GM21528 (cell line): ENCODE measurements at regions not wholly inside any gene's neighbourhood (a gene's known extent, or its start where the extent isn't known, plus 50 kb on each side); places are given as distances from the start of the nearest gene placed in this dataset.
"Not testable (repeated sequence)": the region's sequence is repeated elsewhere in the genome, so short reads cannot be mapped to it uniquely, and the experiment has no call there.

ENCODE experiments used
- ATAC-seq: cut with Tn5 transposase; IDR thresholded peaks from one replicate; pipeline ENCODE4 v1.9.1; 2021; ENCODE audit warnings: mild to moderate bottlenecking, moderate library complexity; ENCODE audit not compliant: unreplicated experiment, low FRiP score

- ATAC-seq = no peak
These were observed 57.1 kb downstream of the GRIN2B start for GRCh38 chr12:13924286-13924685.

GRCh38 chr12:13918897-13919296 lies 62.5 kb downstream of the GRIN2B start:
- no peak for ATAC-seq

- no peak for ATAC-seq
These were observed 66.3 kb downstream of the GRIN2B start for GRCh38 chr12:13915096-13915495.

GRCh38 chr12:13913371-13913770 lies 68.0 kb downstream of the GRIN2B start:
- ATAC-seq = no peak

GRCh38 chr12:13911756-13912554 lies 69.4 kb downstream of the GRIN2B start:
- no peak for ATAC-seq

GRCh38 chr12:13905794-13906193 lies 75.6 kb downstream of the GRIN2B start:
- no peak for ATAC-seq

GRCh38 chr12:13900718-13901117 lies 80.7 kb downstream of the GRIN2B start:
- ATAC-seq = no peak

- not testable (repeated sequence) for ATAC-seq
These were observed 83.0 kb downstream of the GRIN2B start for GRCh38 chr12:13898387-13898786.

- ATAC-seq = no peak
These were observed 83.6 kb downstream of the GRIN2B start for GRCh38 chr12:13897811-13898210.

- ATAC-seq = no peak
These were observed 85.3 kb downstream of the GRIN2B start for GRCh38 chr12:13896063-13896626.

- no peak for ATAC-seq
These were observed 89.5 kb downstream of the GRIN2B start for GRCh38 chr12:13891902-13892301.

GRCh38 chr12:13890943-13891342 lies 90.5 kb downstream of the GRIN2B start:
- no peak for ATAC-seq

GRCh38 chr12:13887779-13888388 lies 93.5 kb downstream of the GRIN2B start:
- ATAC-seq = no peak

- ATAC-seq = no peak
These were observed 99.2 kb downstream of the GRIN2B start for GRCh38 chr12:13882176-13882575.

GRCh38 chr12:13880613-13881012 lies 100.8 kb downstream of the GRIN2B start:
- ATAC-seq = no peak

- no peak for ATAC-seq
These were observed 105.7 kb downstream of the GRIN2B start for GRCh38 chr12:13875744-13876143.

- ATAC-seq = no peak
These were observed 111.1 kb downstream of the GRIN2B start for GRCh38 chr12:13870255-13870654.

- ATAC-seq = peak; percentile 79
These were observed 117.2 kb downstream of the GRIN2B start for GRCh38 chr12:13864081-13864673.

GRCh38 chr12:13857750-13858149 lies 123.7 kb downstream of the GRIN2B start:
- no peak for ATAC-seq

- no peak for ATAC-seq
These were observed 127.9 kb downstream of the GRIN2B start for GRCh38 chr12:13853471-13853870.

- ATAC-seq = no peak
These were observed 129.6 kb downstream of the GRIN2B start for GRCh38 chr12:13851828-13852227.
